ENCODE measurements at regions not wholly inside any gene's neighbourhood (a gene's known extent, or its start where the extent isn't known, plus 50 kb on each side); places are given as distances from the start of the nearest gene placed in this dataset.

GRCh38 chr16:6218855-6219254 lies 1113.8 kb upstream of the RBFOX1 start:
- no peak for TF ChIP-seq CTCF (IDR thresholded peaks at IDR 0.05)
- TF ChIP-seq POLR2A (IDR thresholded peaks at IDR 0.05), result no peak

Measured in heart left ventricle (tissue), 13 donors.